ENCODE measurements at regions not wholly inside any gene's neighbourhood (a gene's known extent, or its start where the extent isn't known, plus 50 kb on each side); places are given as distances from the start of the nearest gene placed in this dataset.

- intact Hi-C loops (cut with micrococcal nuclease; ENCODE audit: unreplicated experiment), result no loop called here
- POLR2A ChIA-PET, result no interaction called here
Measured at GRCh38 chr16:29231244-29231643, 175.3 kb downstream of the NPIPB11 start.

GRCh38 chr16:29230671-29231096 lies 175.8 kb downstream of the NPIPB11 start:
- Histone ChIP-seq H3K4me1 (ENCODE audit: control insufficient read depth, insufficient read depth, low read length) (no peaks in the 10 kb centered on the region), H3K4me3 (no peak overlapping the region), H3K4me2 (ENCODE audit: control insufficient read depth, insufficient read depth) (no peak overlapping the region), H3K36me3 (ENCODE audit: control insufficient read depth in 2 of 2, insufficient read depth in 2 of 2, low read length in 1 of 2) (no peaks in the 10 kb centered on the region), H3K79me2 (ENCODE audit: control insufficient read depth, insufficient read depth, low read length) (no peaks in the 10 kb centered on the region), H3K27ac (ENCODE audit: control insufficient read depth, insufficient read depth) (no peak overlapping the region), H4K20me1 (ENCODE audit: control insufficient read depth, insufficient read depth) (no peaks in the 10 kb centered on the region), H2AFZ (ENCODE audit: control insufficient read depth, low read depth, low read length) (no peak overlapping the region), H3K9me3 (replicated peaks; ENCODE audit: control insufficient read depth, insufficient read depth, low read length) (no peaks in the 10 kb centered on the region), H3K27me3 (replicated peaks in 1 of 2; ENCODE audit: control insufficient read depth in 2 of 2, insufficient read depth in 2 of 2, low read length in 1 of 2) (no peaks in the 10 kb centered on the region), H3K9ac (ENCODE audit: control insufficient read depth, insufficient read depth, low read length) (no peak overlapping the region)
- TF ChIP-seq TCF12 (IDR thresholded peaks at IDR 0.05; ENCODE audit: low read depth, low read length) (no peak), POLR2A (IDR thresholded peaks at IDR 0.05; ENCODE audit: low read depth, low read length) (no peak), POU2F2 (IDR thresholded peaks at IDR 0.05; ENCODE audit: borderline replicate concordance, low read depth, low read length) (no peak), SREBF1 (IDR thresholded peaks at IDR 0.05; ENCODE audit: low read length) (no peak), IRF4 (IDR thresholded peaks at IDR 0.05; ENCODE audit: low read depth, low read length) (no peak), ATF3 (IDR thresholded peaks at IDR 0.05; ENCODE audit: borderline replicate concordance, extremely low read depth, low read depth, low read length) (no peak), SMC3 (IDR thresholded peaks at IDR 0.05; ENCODE audit: borderline replicate concordance, low read length) (no peak)
- TF ChIP-seq, protein P1, sequence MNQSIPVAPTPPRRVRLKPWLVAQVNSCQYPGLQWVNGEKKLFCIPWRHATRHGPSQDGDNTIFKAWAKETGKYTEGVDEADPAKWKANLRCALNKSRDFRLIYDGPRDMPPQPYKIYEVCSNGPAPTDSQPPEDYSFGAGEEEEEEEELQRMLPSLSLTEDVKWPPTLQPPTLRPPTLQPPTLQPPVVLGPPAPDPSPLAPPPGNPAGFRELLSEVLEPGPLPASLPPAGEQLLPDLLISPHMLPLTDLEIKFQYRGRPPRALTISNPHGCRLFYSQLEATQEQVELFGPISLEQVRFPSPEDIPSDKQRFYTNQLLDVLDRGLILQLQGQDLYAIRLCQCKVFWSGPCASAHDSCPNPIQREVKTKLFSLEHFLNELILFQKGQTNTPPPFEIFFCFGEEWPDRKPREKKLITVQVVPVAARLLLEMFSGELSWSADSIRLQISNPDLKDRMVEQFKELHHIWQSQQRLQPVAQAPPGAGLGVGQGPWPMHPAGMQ (IDR thresholded peaks at IDR 0.05; ENCODE audit: borderline replicate concordance), result no peak
- ChIA-PET RAD21 (ENCODE audit: unreplicated experiment) (no interaction called here), POLR2A (no interaction called here), SMC1A (ENCODE audit: uncharacterized antibody, unreplicated experiment) (no interaction called here), CTCF (no interaction called here)
- DNase-seq (ENCODE audit: low read depth, low spot score) (no peak), FAIRE-seq (no peak), ATAC-seq (no peak)
- BruUV-seq (replicated peaks), result no TSS peak
- in situ Hi-C loops (cut with MboI) (no loop called here), intact Hi-C loops (cut with micrococcal nuclease; ENCODE audit: unreplicated experiment) (no loop called here)
- WGBS (ENCODE audit: insufficient coverage, insufficient replicate concordance, low lambda C conversion rate, missing lambda C conversion rate), result 79% methylated on average over 11 of the region's 22 CpGs

More at GRCh38 chr16:29231244-29231643, 175.3 kb downstream of the NPIPB11 start:
- ATAC-seq (no peak), FAIRE-seq (no peak), DNase-seq (ENCODE audit: low read depth, low spot score) (no peak)
- Histone ChIP-seq H3K4me1 (ENCODE audit: control insufficient read depth, insufficient read depth, low read length) (no peaks in the 10 kb centered on the region), H2AFZ (ENCODE audit: control insufficient read depth, low read depth, low read length) (no peak overlapping the region), H3K4me2 (ENCODE audit: control insufficient read depth, insufficient read depth) (no peak overlapping the region), H3K4me3 (no peak overlapping the region), H4K20me1 (ENCODE audit: control insufficient read depth, insufficient read depth) (no peaks in the 10 kb centered on the region), H3K79me2 (ENCODE audit: control insufficient read depth, insufficient read depth, low read length) (no peaks in the 10 kb centered on the region), H3K27me3 (replicated peaks in 1 of 2; ENCODE audit: control insufficient read depth in 2 of 2, insufficient read depth in 2 of 2, low read length in 1 of 2) (no peaks in the 10 kb centered on the region), H3K9me3 (replicated peaks; ENCODE audit: control insufficient read depth, insufficient read depth, low read length) (no peaks in the 10 kb centered on the region), H3K27ac (ENCODE audit: control insufficient read depth, insufficient read depth) (no peak overlapping the region), H3K9ac (ENCODE audit: control insufficient read depth, insufficient read depth, low read length) (no peak overlapping the region), H3K36me3 (ENCODE audit: control insufficient read depth in 2 of 2, insufficient read depth in 2 of 2, low read length in 1 of 2) (no peaks in the 10 kb centered on the region)
- ChIA-PET RAD21 (ENCODE audit: unreplicated experiment) (no interaction called here), CTCF (no interaction called here), SMC1A (ENCODE audit: uncharacterized antibody, unreplicated experiment) (no interaction called here)
- 60% methylated on average over 17 of the region's 18 CpGs for WGBS (ENCODE audit: insufficient coverage, insufficient replicate concordance, low lambda C conversion rate, missing lambda C conversion rate)
- no peak for TF ChIP-seq NFYB (IDR thresholded peaks at IDR 0.05; ENCODE audit: insufficient read depth, low read depth, low read length)
- no peak for TF ChIP-seq RCOR1 (conservative IDR thresholded peaks at IDR 0.05; ENCODE audit: low read depth, low read length)
- TF ChIP-seq YBX1 (IDR thresholded peaks at IDR 0.05), result no peak
- no peak for TF ChIP-seq ETV6 (conservative IDR thresholded peaks at IDR 0.05 in 1 of 2, IDR thresholded peaks at IDR 0.05 in 1 of 2; ENCODE audit: borderline replicate concordance in 1 of 2, low read depth in 1 of 2)
- TF ChIP-seq SIN3A (IDR thresholded peaks at IDR 0.05; ENCODE audit: low read depth, low read length), result no peak
- TF ChIP-seq FOS (IDR thresholded peaks at IDR 0.05; ENCODE audit: borderline replicate concordance, extremely low read depth, insufficient read length), result no peak
- no peak for TF ChIP-seq FOXK2 (IDR thresholded peaks at IDR 0.05)
- no peak for TF ChIP-seq CHD2 (IDR thresholded peaks at IDR 0.05; ENCODE audit: borderline replicate concordance, low read depth, low read length)
- BruUV-seq (replicated peaks), result no TSS peak
- in situ Hi-C loops (cut with MboI), result no loop called here

Data from GM12878 (cell line).